Natural killer cell (primary cell): ENCODE measurements at regions not wholly inside any gene's neighbourhood (a gene's known extent, or its start where the extent isn't known, plus 50 kb on each side); places are given as distances from the start of the nearest gene placed in this dataset.

Experiments used
- ATAC-seq, 3 donors: fragments of 150-1000 bp in 2 of 3; fragments of 200-7000 bp in 1 of 3; cut with Tn5 transposase; 1 replicate in 1 of 3; 2 replicates in 2 of 3; pipeline ENCODE4 v1.10.0; 2021; ENCODE audit warnings: mild to moderate bottlenecking in 2 of 3, moderate library complexity in 2 of 3
- DNase-seq, 2 donors: peaks; one replicate each; pipeline versions ENCODE4 v3.0.0 to v3.0.0-alpha.2; 2013 to 2021; ENCODE audit warnings: mixed read lengths in 1 of 2
- H3K27ac ChIP-seq: one replicate; pipeline ENCODE4 v1.5.1; 2013; ENCODE audit warnings: mild to moderate bottlenecking, low read length
- H3K27me3 ChIP-seq: one replicate; pipeline ENCODE4 v1.6.1; 2013; ENCODE audit warnings: low read length; ENCODE audit not compliant: control insufficient read depth, insufficient read depth
- H3K36me3 ChIP-seq: one replicate; pipeline ENCODE4 v1.6.1; 2013; ENCODE audit warnings: low read length; ENCODE audit not compliant: control insufficient read depth, insufficient read depth
- H3K4me1 ChIP-seq: one replicate; pipeline ENCODE4 v1.6.1; 2013; ENCODE audit warnings: low read length; ENCODE audit not compliant: control insufficient read depth, insufficient read depth
- H3K4me3 ChIP-seq: one replicate; pipeline ENCODE4 v1.5.1; 2013; ENCODE audit warnings: low read length
- H3K9me3 ChIP-seq: one replicate; pipeline ENCODE4 v1.6.1; 2013; ENCODE audit warnings: low read length; ENCODE audit not compliant: control insufficient read depth, insufficient read depth
- H3K27ac Mint-ChIP-seq, 2 donors: one replicate each; pipeline ENCODE4 v1.8.0; 2022; ENCODE audit warnings: mild to moderate bottlenecking in 2 of 2, mixed read lengths in 2 of 2, moderate library complexity in 1 of 2
- H3K27me3 Mint-ChIP-seq, 2 donors: one replicate each; pipeline ENCODE4 v1.8.0; 2022; ENCODE audit warnings: low read depth in 2 of 2, mixed read lengths in 2 of 2
- H3K36me3 Mint-ChIP-seq: one replicate; pipeline ENCODE4 v1.8.0; 2022; ENCODE audit warnings: mixed read lengths
- H3K4me1 Mint-ChIP-seq, 2 donors: one replicate each; pipeline ENCODE4 v1.8.0; 2022; ENCODE audit warnings: mixed read lengths in 2 of 2
- H3K4me3 Mint-ChIP-seq: one replicate; pipeline ENCODE4 v1.8.0; 2022; ENCODE audit warnings: mild to moderate bottlenecking, moderate library complexity, mixed read lengths
- H3K9me3 Mint-ChIP-seq, 2 donors: one replicate each; pipeline ENCODE4 v1.8.0; 2022; ENCODE audit warnings: mixed read lengths in 2 of 2
- WGBS: methylation state at CpG from one replicate; pipeline ENCODE4 v1.1.7; 2013; ENCODE audit warnings: missing lambda C conversion rate; ENCODE audit not compliant: insufficient coverage; 5-methylcytosine and 5-hydroxymethylcytosine counted together
- intact Hi-C: fragments of 100-400 bp; cut with micrococcal nuclease; formaldehyde crosslinking; loops from one replicate; pipeline ENCODE4 v1.14.2; 2022
- TF ChIP-seq, protein P1 (sequence below): fragments of 200-600 bp; IDR thresholded peaks from one replicate; pipeline ENCODE4 v1.8.0; 2022; ENCODE audit warnings: antibody characterized with exemption

DNA sequence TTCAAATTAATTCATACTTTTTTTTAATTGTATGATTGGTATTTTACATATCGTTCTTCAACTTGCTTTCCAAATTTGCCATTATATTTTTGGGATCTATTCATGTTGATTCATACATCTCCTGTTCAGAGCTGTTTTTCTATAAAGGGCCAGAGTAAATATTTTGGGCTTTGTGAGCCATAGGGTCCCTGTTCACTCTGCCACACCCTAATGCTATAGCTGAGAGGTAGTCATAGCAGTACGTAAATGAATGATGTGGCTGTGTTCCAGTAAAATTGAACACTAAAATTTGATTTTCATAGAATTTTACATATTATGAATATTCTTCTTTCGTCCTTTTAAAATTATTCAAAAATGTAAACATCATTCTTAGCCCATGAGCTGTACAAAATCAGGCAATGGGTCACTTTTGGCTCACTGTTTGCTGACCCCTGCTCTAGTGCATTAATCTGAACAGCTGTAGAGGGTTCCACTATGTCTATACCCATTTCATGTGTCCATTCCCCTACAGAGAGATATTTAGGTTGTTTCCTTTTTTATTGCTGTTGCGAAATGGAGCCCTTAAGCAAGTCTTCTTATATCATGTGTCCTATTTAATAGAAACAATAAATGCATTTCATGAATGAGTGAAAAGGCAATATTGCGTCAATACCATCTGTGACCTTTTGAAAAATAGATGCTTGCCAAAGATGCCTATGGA lies 136.4 kb upstream of the SALL4 start:
- H3K27ac ChIP-seq = no peak overlapping the region
- Mint-ChIP-seq H3K27ac (no peak overlapping the region), H3K36me3 (no peaks in the 10 kb centered on the region), H3K4me3 (no peak overlapping the region), H3K27me3 (no peaks in the 10 kb centered on the region), H3K4me1 (no peaks in the 10 kb centered on the region), H3K9me3 (no peaks in the 10 kb centered on the region)
- 88% methylated on average over 2 of the region's 5 CpGs for WGBS
- no peak overlapping the region for H3K4me3 ChIP-seq
- DNase-seq (no peak), ATAC-seq (no peak)
- no peaks in the 10 kb centered on the region for H3K4me1 ChIP-seq
- TF ChIP-seq, protein P1, sequence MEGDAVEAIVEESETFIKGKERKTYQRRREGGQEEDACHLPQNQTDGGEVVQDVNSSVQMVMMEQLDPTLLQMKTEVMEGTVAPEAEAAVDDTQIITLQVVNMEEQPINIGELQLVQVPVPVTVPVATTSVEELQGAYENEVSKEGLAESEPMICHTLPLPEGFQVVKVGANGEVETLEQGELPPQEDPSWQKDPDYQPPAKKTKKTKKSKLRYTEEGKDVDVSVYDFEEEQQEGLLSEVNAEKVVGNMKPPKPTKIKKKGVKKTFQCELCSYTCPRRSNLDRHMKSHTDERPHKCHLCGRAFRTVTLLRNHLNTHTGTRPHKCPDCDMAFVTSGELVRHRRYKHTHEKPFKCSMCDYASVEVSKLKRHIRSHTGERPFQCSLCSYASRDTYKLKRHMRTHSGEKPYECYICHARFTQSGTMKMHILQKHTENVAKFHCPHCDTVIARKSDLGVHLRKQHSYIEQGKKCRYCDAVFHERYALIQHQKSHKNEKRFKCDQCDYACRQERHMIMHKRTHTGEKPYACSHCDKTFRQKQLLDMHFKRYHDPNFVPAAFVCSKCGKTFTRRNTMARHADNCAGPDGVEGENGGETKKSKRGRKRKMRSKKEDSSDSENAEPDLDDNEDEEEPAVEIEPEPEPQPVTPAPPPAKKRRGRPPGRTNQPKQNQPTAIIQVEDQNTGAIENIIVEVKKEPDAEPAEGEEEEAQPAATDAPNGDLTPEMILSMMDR = no peak
- no peaks in the 10 kb centered on the region for H3K27me3 ChIP-seq
- intact Hi-C loops = no loop called here
- no peaks in the 10 kb centered on the region for H3K36me3 ChIP-seq
- no peaks in the 10 kb centered on the region for H3K9me3 ChIP-seq

DNA sequence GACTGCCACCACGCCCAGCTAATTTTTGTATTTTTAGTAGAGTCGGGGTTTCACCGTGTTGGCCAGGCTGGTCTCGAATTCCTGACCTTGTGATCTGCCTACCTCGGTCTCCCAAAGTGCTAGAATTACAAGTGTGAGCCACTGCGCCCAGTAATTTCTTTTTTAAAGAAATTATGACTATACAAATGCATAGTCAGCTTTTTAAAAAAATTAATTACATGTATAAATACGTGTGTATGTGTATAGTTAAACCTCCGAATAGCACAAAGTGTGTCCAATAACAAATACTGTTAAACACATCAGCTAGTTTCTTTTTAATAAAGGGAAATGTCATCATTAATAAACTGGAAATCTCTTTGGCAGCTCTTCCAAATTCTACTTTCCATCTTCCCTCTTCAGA lies 135.5 kb upstream of the SALL4 start:
- H3K9me3 Mint-ChIP-seq = no peaks in the 10 kb centered on the region
- H3K4me3 Mint-ChIP-seq = no peak overlapping the region
- no peak for ATAC-seq
- TF ChIP-seq, protein P1 = no peak
- H3K4me1 ChIP-seq = no peaks in the 10 kb centered on the region
- H3K27me3 ChIP-seq = no peaks in the 10 kb centered on the region
- H3K36me3 Mint-ChIP-seq = no peaks in the 10 kb centered on the region
- H3K4me3 ChIP-seq = no peak overlapping the region
- DNase-seq = no peak
- H3K27ac ChIP-seq = no peak overlapping the region
- H3K27ac Mint-ChIP-seq = no peak overlapping the region
- no peaks in the 10 kb centered on the region for H3K4me1 Mint-ChIP-seq
- intact Hi-C loops = no loop called here
- 91% methylated on average over 6 of the region's 8 CpGs for WGBS
- no peaks in the 10 kb centered on the region for H3K36me3 ChIP-seq
- no peaks in the 10 kb centered on the region for H3K9me3 ChIP-seq
- H3K27me3 Mint-ChIP-seq = no peaks in the 10 kb centered on the region

DNA sequence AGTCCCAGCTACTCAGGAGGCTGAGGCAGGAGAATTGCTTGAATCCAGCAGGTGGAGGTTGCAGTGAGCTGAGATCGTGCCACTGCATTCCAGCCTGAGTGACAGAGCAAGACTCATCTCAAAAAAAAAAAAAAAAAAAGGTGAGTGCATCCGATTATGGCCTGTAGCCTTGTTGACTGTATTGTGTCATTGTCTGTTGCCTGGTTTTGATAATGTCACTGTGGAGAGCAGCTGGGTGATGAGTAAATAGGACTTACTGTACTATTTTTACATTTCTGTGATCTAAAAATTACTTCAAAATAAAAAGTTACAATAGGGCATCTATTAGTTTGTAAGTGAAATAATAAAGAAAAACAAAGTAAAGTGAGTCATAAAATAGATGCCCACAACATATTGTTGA lies 134.1 kb upstream of the SALL4 start:
- Mint-ChIP-seq H3K36me3 (no peaks in the 10 kb centered on the region), H3K4me3 (no peak overlapping the region), H3K27ac (no peak overlapping the region), H3K9me3 (no peaks in the 10 kb centered on the region), H3K4me1 (no peaks in the 10 kb centered on the region), H3K27me3 (no peaks in the 10 kb centered on the region)
- no peak overlapping the region for H3K4me3 ChIP-seq
- intact Hi-C loops = no loop called here
- H3K27me3 ChIP-seq = no peaks in the 10 kb centered on the region
- TF ChIP-seq, protein P1 = no peak
- no peak for ATAC-seq
- no peak overlapping the region for H3K27ac ChIP-seq
- no peak for DNase-seq
- WGBS = 80% methylated on average over 1 of the region's 2 CpGs
- no peaks in the 10 kb centered on the region for H3K9me3 ChIP-seq
- no peaks in the 10 kb centered on the region for H3K36me3 ChIP-seq
- H3K4me1 ChIP-seq = no peaks in the 10 kb centered on the region

DNA sequence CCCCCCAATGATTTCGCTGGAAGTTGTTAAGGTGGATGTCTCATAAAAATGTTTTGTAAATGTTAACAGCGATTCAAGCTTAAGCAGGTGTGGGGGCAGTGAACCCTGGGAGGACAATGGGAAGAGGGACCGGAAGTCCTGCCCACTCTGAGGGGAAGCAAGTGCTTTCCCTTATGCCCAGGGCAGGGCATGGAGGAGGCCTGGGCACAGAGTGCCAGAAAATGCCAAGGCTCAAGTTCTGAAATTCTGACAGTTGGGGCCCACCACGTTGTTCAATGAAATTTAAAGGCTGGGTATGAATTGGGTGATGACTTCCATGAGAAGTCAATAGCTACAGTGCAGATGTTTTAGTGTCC lies 132.7 kb upstream of the SALL4 start:
- no peaks in the 10 kb centered on the region for H3K36me3 ChIP-seq
- ATAC-seq (no peak), DNase-seq (no peak)
- no peaks in the 10 kb centered on the region for H3K27me3 ChIP-seq
- whole genome bisulfite sequencing = 85% methylated on average over 4 of the region's 4 CpGs
- Mint-ChIP-seq H3K9me3 (no peaks in the 10 kb centered on the region), H3K27me3 (no peaks in the 10 kb centered on the region), H3K36me3 (no peaks in the 10 kb centered on the region), H3K4me1 (no peaks in the 10 kb centered on the region), H3K4me3 (no peak overlapping the region), H3K27ac (no peak overlapping the region)
- TF ChIP-seq, protein P1 = no peak
- intact Hi-C loops = no loop called here
- H3K27ac ChIP-seq = no peak overlapping the region
- H3K4me1 ChIP-seq = no peaks in the 10 kb centered on the region
- H3K4me3 ChIP-seq = no peak overlapping the region
- H3K9me3 ChIP-seq = no peaks in the 10 kb centered on the region
